HEK293 (cell line): ENCODE measurements at regions not wholly inside any gene's neighbourhood (a gene's known extent, or its start where the extent isn't known, plus 50 kb on each side); places are given as distances from the start of the nearest gene placed in this dataset.
A peak's percentile ranks its signal among the peaks of the same experiment; 100 is the strongest.

ENCODE experiments used
- BCL11B ChIP-seq: fragments of 450-650 bp; formaldehyde crosslinking; IDR thresholded peaks from 2 replicates; pipeline ENCODE4 v1.5.1; 2016; ENCODE audit warnings: low read depth, missing biosample characterization, missing genetic modification characterization
- KLF1 ChIP-seq: fragments of 450-650 bp; formaldehyde crosslinking; IDR thresholded peaks from 2 replicates; pipeline ENCODE4 v1.5.1; 2016; ENCODE audit warnings: missing biosample characterization, missing genetic modification characterization
- KLF7 ChIP-seq: fragments of 450-650 bp; formaldehyde crosslinking; IDR thresholded peaks from 2 replicates; pipeline ENCODE4 v1.5.1; 2016; ENCODE audit warnings: missing biosample characterization, missing genetic modification characterization, borderline replicate concordance
- SCRT1 ChIP-seq: fragments of 450-650 bp; formaldehyde crosslinking; IDR thresholded peaks from 2 replicates; pipeline ENCODE4 v1.5.1; 2016; ENCODE audit warnings: missing biosample characterization, missing genetic modification characterization, borderline replicate concordance
- SP7 ChIP-seq: fragments of 450-650 bp; formaldehyde crosslinking; IDR thresholded peaks from 2 replicates; pipeline ENCODE4 v1.5.1; 2016; ENCODE audit warnings: missing biosample characterization, missing genetic modification characterization
- WT1 ChIP-seq: fragments of 450-650 bp; formaldehyde crosslinking; IDR thresholded peaks from 2 replicates; pipeline ENCODE4 v1.5.1; 2016; ENCODE audit warnings: missing biosample characterization, missing genetic modification characterization
- ZEB2 ChIP-seq: fragments of 450-650 bp; formaldehyde crosslinking; IDR thresholded peaks from 2 replicates; pipeline ENCODE4 v1.5.1; 2016; ENCODE audit warnings: missing biosample characterization, missing genetic modification characterization
- ZNF112 ChIP-seq: fragments of 450-650 bp; formaldehyde crosslinking; IDR thresholded peaks from 2 replicates; pipeline ENCODE4 v1.5.0; 2017; ENCODE audit warnings: missing biosample characterization, missing genetic modification characterization
- ZNF121 ChIP-seq: fragments of 450-650 bp; formaldehyde crosslinking; IDR thresholded peaks from 2 replicates; pipeline ENCODE4 v1.5.1; 2016; ENCODE audit warnings: missing biosample characterization, missing genetic modification characterization
- ZNF184 ChIP-seq: fragments of 450-650 bp; IDR thresholded peaks from 2 replicates; pipeline ENCODE4 v1.5.1; 2018; ENCODE audit warnings: missing biosample characterization, mild to moderate bottlenecking, missing genetic modification characterization
- ZNF2 ChIP-seq: fragments of 450-650 bp; formaldehyde crosslinking; IDR thresholded peaks from 2 replicates; pipeline ENCODE4 v1.5.1; 2016; ENCODE audit warnings: missing biosample characterization, missing genetic modification characterization
- ZNF239 ChIP-seq: fragments of 450-650 bp; formaldehyde crosslinking; IDR thresholded peaks from 2 replicates; pipeline ENCODE4 v1.5.1; 2016; ENCODE audit warnings: missing biosample characterization, missing genetic modification characterization
- ZNF529 ChIP-seq: fragments of 450-650 bp; formaldehyde crosslinking; IDR thresholded peaks from 2 replicates; pipeline ENCODE4 v1.5.1; 2017; ENCODE audit warnings: missing genetic modification characterization, missing biosample characterization; ENCODE audit not compliant: insufficient replicate concordance
- ZNF544 ChIP-seq: fragments of 450-650 bp; formaldehyde crosslinking; IDR thresholded peaks from 2 replicates; pipeline ENCODE4 v1.5.0; 2017; ENCODE audit warnings: missing biosample characterization, missing genetic modification characterization
- ZNF776 ChIP-seq: fragments of 450-650 bp; formaldehyde crosslinking; IDR thresholded peaks from 2 replicates; pipeline ENCODE4 v1.5.0; 2017; ENCODE audit warnings: missing biosample characterization, missing genetic modification characterization, borderline replicate concordance
- ZNF785 ChIP-seq: fragments of 450-650 bp; formaldehyde crosslinking; IDR thresholded peaks from 2 replicates; pipeline ENCODE4 v1.5.1; 2016; ENCODE audit warnings: missing biosample characterization, missing genetic modification characterization
- ZSCAN16 ChIP-seq: fragments of 450-650 bp; formaldehyde crosslinking; IDR thresholded peaks from 2 replicates; pipeline ENCODE4 v1.5.1; 2016; ENCODE audit warnings: missing biosample characterization, missing genetic modification characterization
- TF ChIP-seq, protein P1 (sequence below): fragments of 450-650 bp; IDR thresholded peaks from 2 replicates; pipeline ENCODE4 v1.5.1; 2018; ENCODE audit warnings: missing biosample characterization, mild to moderate bottlenecking, missing genetic modification characterization
- TF ChIP-seq, protein P2 (sequence below): fragments of 450-650 bp; formaldehyde crosslinking; IDR thresholded peaks from 2 replicates; pipeline ENCODE4 v1.5.1; 2016; ENCODE audit warnings: missing biosample characterization, missing genetic modification characterization, low read depth
- TF ChIP-seq, protein P3 (sequence below): fragments of 450-650 bp; formaldehyde crosslinking; conservative IDR thresholded peaks from 2 replicates; pipeline ENCODE4 v1.5.1; 2016; ENCODE audit warnings: low read depth, missing biosample characterization, missing genetic modification characterization
- TF ChIP-seq, protein P4 (sequence below): fragments of 450-650 bp; formaldehyde crosslinking; IDR thresholded peaks from 2 replicates; pipeline ENCODE4 v1.5.1; 2017; ENCODE audit warnings: missing biosample characterization, mild to moderate bottlenecking, missing genetic modification characterization, moderate library complexity
- TF ChIP-seq, protein P5 (sequence below): fragments of 450-650 bp; formaldehyde crosslinking; IDR thresholded peaks from 2 replicates; pipeline ENCODE4 v1.5.1; 2016; ENCODE audit warnings: missing biosample characterization, missing genetic modification characterization
- TF ChIP-seq, protein P6 (sequence below): fragments of 450-650 bp; formaldehyde crosslinking; IDR thresholded peaks from 2 replicates; pipeline ENCODE4 v1.5.1; 2017; ENCODE audit warnings: missing biosample characterization, missing genetic modification characterization

DNA sequence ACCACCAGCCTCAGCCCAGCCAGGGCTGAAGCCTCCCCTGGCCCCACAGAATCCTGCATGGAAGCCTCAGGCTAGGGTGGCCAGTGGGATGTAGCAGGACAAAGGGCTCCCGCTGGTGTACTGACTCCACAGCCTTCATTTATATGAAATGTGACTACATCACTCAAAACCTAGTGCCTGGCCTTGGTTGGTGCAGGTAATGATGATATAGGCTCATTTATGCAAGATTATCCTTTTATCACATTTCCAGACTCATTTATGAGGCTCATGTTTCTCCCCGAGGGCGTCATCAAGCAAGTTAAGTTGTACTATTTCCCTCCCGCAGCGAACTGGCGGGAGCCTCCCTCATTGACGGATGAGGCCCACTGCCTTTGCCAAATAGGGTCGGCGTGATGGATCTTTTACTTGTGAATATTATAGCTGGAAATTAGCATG lies 179.1 kb upstream of the SMAD3 start (continued):
- TF ChIP-seq, protein P1, sequence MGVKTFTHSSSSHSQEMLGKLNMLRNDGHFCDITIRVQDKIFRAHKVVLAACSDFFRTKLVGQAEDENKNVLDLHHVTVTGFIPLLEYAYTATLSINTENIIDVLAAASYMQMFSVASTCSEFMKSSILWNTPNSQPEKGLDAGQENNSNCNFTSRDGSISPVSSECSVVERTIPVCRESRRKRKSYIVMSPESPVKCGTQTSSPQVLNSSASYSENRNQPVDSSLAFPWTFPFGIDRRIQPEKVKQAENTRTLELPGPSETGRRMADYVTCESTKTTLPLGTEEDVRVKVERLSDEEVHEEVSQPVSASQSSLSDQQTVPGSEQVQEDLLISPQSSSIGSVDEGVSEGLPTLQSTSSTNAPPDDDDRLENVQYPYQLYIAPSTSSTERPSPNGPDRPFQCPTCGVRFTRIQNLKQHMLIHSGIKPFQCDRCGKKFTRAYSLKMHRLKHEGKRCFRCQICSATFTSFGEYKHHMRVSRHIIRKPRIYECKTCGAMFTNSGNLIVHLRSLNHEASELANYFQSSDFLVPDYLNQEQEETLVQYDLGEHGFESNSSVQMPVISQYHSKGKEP (tag by site-specific recombination): peak; percentile 92
- TF ChIP-seq, protein P2, sequence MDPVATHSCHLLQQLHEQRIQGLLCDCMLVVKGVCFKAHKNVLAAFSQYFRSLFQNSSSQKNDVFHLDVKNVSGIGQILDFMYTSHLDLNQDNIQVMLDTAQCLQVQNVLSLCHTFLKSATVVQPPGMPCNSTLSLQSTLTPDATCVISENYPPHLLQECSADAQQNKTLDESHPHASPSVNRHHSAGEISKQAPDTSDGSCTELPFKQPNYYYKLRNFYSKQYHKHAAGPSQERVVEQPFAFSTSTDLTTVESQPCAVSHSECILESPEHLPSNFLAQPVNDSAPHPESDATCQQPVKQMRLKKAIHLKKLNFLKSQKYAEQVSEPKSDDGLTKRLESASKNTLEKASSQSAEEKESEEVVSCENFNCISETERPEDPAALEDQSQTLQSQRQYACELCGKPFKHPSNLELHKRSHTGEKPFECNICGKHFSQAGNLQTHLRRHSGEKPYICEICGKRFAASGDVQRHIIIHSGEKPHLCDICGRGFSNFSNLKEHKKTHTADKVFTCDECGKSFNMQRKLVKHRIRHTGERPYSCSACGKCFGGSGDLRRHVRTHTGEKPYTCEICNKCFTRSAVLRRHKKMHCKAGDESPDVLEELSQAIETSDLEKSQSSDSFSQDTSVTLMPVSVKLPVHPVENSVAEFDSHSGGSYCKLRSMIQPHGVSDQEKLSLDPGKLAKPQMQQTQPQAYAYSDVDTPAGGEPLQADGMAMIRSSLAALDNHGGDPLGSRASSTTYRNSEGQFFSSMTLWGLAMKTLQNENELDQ (tag by site-specific recombination): no peak
- 0 out of 2 replicates have a peak, but pooled peaks have one; percentile 39 for TF ChIP-seq ZSCAN16 (tag by site-specific recombination)
- TF ChIP-seq ZNF112 (tag by site-specific recombination): no peak
- TF ChIP-seq ZNF121 (tag by site-specific recombination): 0 out of 2 replicates have a peak, but pooled peaks have one; percentile 38
- TF ChIP-seq ZNF544 (tag by site-specific recombination): no peak
- TF ChIP-seq ZNF2 (tag by site-specific recombination): peak; percentile 94
- TF ChIP-seq ZNF529 (tag by site-specific recombination): peak; percentile 78
- TF ChIP-seq ZEB2: peak; percentile 97
- TF ChIP-seq SP7 (tag by site-specific recombination): peak; percentile 99
- TF ChIP-seq, protein P3, sequence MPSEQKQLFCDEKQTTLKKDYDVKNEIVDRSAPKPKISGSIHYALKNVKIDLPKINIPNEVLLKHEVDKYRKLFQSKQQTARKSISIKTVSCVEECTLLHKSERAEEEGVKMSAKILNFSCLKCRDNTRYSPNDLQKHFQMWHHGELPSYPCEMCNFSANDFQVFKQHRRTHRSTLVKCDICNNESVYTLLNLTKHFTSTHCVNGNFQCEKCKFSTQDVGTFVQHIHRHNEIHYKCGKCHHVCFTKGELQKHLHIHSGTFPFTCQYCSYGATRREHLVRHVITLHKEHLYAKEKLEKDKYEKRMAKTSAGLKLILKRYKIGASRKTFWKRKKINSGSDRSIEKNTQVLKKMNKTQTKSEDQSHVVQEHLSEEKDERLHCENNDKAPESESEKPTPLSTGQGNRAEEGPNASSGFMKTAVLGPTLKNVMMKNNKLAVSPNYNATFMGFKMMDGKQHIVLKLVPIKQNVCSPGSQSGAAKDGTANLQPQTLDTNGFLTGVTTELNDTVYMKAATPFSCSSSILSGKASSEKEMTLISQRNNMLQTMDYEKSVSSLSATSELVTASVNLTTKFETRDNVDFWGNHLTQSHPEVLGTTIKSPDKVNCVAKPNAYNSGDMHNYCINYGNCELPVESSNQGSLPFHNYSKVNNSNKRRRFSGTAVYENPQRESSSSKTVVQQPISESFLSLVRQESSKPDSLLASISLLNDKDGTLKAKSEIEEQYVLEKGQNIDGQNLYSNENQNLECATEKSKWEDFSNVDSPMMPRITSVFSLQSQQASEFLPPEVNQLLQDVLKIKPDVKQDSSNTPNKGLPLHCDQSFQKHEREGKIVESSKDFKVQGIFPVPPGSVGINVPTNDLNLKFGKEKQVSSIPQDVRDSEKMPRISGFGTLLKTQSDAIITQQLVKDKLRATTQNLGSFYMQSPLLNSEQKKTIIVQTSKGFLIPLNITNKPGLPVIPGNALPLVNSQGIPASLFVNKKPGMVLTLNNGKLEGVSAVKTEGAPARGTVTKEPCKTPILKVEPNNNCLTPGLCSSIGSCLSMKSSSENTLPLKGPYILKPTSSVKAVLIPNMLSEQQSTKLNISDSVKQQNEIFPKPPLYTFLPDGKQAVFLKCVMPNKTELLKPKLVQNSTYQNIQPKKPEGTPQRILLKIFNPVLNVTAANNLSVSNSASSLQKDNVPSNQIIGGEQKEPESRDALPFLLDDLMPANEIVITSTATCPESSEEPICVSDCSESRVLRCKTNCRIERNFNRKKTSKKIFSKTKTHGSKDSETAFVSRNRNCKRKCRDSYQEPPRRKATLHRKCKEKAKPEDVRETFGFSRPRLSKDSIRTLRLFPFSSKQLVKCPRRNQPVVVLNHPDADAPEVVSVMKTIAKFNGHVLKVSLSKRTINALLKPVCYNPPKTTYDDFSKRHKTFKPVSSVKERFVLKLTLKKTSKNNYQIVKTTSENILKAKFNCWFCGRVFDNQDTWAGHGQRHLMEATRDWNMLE (tag by site-specific recombination): peak; percentile 68
- TF ChIP-seq ZNF776 (tag by site-specific recombination): no peak
- peak; percentile 86 for TF ChIP-seq ZNF184 (tag by site-specific recombination)
- peak; percentile 98 for TF ChIP-seq WT1 (tag by site-specific recombination)
- no peak for TF ChIP-seq ZNF785 (tag by site-specific recombination)
- TF ChIP-seq BCL11B (tag by site-specific recombination): peak; percentile 97
- TF ChIP-seq, protein P4, sequence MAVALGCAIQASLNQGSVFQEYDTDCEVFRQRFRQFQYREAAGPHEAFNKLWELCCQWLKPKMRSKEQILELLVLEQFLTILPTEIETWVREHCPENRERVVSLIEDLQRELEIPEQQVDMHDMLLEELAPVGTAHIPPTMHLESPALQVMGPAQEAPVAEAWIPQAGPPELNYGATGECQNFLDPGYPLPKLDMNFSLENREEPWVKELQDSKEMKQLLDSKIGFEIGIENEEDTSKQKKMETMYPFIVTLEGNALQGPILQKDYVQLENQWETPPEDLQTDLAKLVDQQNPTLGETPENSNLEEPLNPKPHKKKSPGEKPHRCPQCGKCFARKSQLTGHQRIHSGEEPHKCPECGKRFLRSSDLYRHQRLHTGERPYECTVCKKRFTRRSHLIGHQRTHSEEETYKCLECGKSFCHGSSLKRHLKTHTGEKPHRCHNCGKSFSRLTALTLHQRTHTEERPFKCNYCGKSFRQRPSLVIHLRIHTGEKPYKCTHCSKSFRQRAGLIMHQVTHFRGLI: peak; percentile 59
- TF ChIP-seq, protein P5, sequence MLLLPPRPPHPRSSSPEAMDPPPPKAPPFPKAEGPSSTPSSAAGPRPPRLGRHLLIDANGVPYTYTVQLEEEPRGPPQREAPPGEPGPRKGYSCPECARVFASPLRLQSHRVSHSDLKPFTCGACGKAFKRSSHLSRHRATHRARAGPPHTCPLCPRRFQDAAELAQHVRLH (tag by site-specific recombination): peak; percentile 97
- TF ChIP-seq ZNF239: no peak
- TF ChIP-seq KLF1 (tag by site-specific recombination): peak; percentile 96
- TF ChIP-seq, protein P6, sequence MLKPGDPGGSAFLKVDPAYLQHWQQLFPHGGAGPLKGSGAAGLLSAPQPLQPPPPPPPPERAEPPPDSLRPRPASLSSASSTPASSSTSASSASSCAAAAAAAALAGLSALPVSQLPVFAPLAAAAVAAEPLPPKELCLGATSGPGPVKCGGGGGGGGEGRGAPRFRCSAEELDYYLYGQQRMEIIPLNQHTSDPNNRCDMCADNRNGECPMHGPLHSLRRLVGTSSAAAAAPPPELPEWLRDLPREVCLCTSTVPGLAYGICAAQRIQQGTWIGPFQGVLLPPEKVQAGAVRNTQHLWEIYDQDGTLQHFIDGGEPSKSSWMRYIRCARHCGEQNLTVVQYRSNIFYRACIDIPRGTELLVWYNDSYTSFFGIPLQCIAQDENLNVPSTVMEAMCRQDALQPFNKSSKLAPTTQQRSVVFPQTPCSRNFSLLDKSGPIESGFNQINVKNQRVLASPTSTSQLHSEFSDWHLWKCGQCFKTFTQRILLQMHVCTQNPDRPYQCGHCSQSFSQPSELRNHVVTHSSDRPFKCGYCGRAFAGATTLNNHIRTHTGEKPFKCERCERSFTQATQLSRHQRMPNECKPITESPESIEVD: peak; percentile 98
- peak; percentile 73; the same call in 1 of the 2 replicates for TF ChIP-seq SCRT1 (tag by site-specific recombination)
- peak; percentile 95; the same call in 1 of the 2 replicates for TF ChIP-seq KLF7 (tag by site-specific recombination)
